HCT116 (cell line): ENCODE measurements at regions not wholly inside any gene's neighbourhood (a gene's known extent, or its start where the extent isn't known, plus 50 kb on each side); places are given as distances from the start of the nearest gene placed in this dataset.

Source experiments
- ATAC-seq: fragments of 200-7000 bp; cut with Tn5 transposase; 2 replicates; pipeline ENCODE4 v1.9.1; 2020; ENCODE audit warnings: mild to moderate bottlenecking, moderate library complexity
- BruUV-seq: library from RNA; stranded (reverse); fragments of 400-500 nt; replicated peaks from 2 replicates; lab custom pipeline; 2021; lab: Mats Ljungman, UMichigan
- CTCF ChIA-PET: fragments of 300-600 bp; sonication (Branson Sonifier 250); formaldehyde crosslinking; loops from one replicate; lab custom pipeline; 2021; ENCODE audit warnings: antibody characterized with exemption; lab: Charles Lee
- POLR2A ChIA-PET: fragments of 300-600, 350-600 bp; sonication (Branson Sonifier 250); formaldehyde crosslinking; loops from one replicate; lab custom pipeline; 2021; ENCODE audit warnings: antibody characterized with exemption; lab: Charles Lee
- RAD21 ChIA-PET, 2 experiments: fragments of 300-600 bp; sonication (Branson Sonifier 250); formaldehyde crosslinking; loops; one replicate each; lab custom pipeline; 2023; ENCODE audit warnings: low total read pairs in 2 of 2; ENCODE audit not compliant: uncharacterized antibody in 2 of 2, unreplicated experiment in 2 of 2, low non-redundant PET in 1 of 2; lab: Charles Lee
- DNase-seq: peaks from one replicate; pipeline ENCODE4 v3.0.0-alpha.2; 2010; ENCODE audit warnings: low read depth, low spot score
- H2AFZ ChIP-seq: fragments of 200-600 bp; shearing (Covaris generic), sonication (generic); 2 replicates; pipeline ENCODE4 v1.6.1; 2017; ENCODE audit warnings: low read depth, mixed run types, mixed read lengths, antibody characterized with exemption, low read length; ENCODE audit not compliant: poor library complexity, severe bottlenecking
- H3K27ac ChIP-seq: 2 replicates; pipeline ENCODE4 v1.5.1; 2012; ENCODE audit warnings: low read depth, low read length
- H3K27me3 ChIP-seq: fragments of 200-600 bp; sonication (generic); 2 replicates; pipeline ENCODE4 v1.6.1; 2016; ENCODE audit warnings: mixed run types, low read length, mixed read lengths; ENCODE audit not compliant: insufficient read depth
- H3K36me3 ChIP-seq, 2 experiments: fragments of 200-500 bp in 1 of 2; fragments of 200-600 bp in 1 of 2; sonication (Bioruptor generic) in 1 of 2; sonication (generic) in 1 of 2; 2 replicates each; pipeline versions ENCODE4 v1.5.1 to v1.6.1; 2014 to 2016; ENCODE audit warnings: low read length in 2 of 2, inconsistent platforms in 1 of 2, mixed read lengths in 1 of 2, mixed run types in 1 of 2; ENCODE audit not compliant: insufficient read depth in 2 of 2, control insufficient read depth in 1 of 2
- H3K4me1 ChIP-seq, 2 experiments: fragments of 200-600 bp in 1 of 2; sonication (generic) in 1 of 2; 2 replicates each; pipeline versions ENCODE4 v1.5.1 to v1.6.1; 2012 to 2017; ENCODE audit warnings: low read length in 2 of 2, inconsistent platforms in 1 of 2, mild to moderate bottlenecking in 1 of 2, mixed read lengths in 1 of 2, mixed run types in 1 of 2, moderate library complexity in 1 of 2; ENCODE audit not compliant: insufficient read depth in 2 of 2, control insufficient read depth in 1 of 2
- H3K4me2 ChIP-seq: fragments of 200-600 bp; sonication (generic); 2 replicates; pipeline ENCODE4 v1.6.1; 2017; ENCODE audit warnings: mixed run types, low read length, mixed read lengths
- H3K4me3 ChIP-seq, 2 experiments: fragments of 200-600 bp in 1 of 2; sonication (generic) in 1 of 2; replicated peaks in 1 of 2; 2 replicates each; pipeline ENCODE4 v1.5.1; 2011 to 2016; ENCODE audit warnings: low read length in 2 of 2, control low read depth in 1 of 2, low read depth in 1 of 2, mild to moderate bottlenecking in 1 of 2, mixed read lengths in 1 of 2, mixed run types in 1 of 2
- H3K79me2 ChIP-seq: fragments of 200-600 bp; sonication (generic); 2 replicates; pipeline ENCODE4 v1.6.1; 2017; ENCODE audit warnings: mild to moderate bottlenecking, mixed run types, low read length, moderate library complexity, mixed read lengths; ENCODE audit not compliant: insufficient read depth
- H3K9ac ChIP-seq: fragments of 200-600 bp; sonication (generic); 2 replicates; pipeline ENCODE4 v1.6.1; 2016; ENCODE audit warnings: low read length, mixed read lengths
- H3K9me2 ChIP-seq: fragments of 200-600 bp; sonication (generic), shearing (Covaris generic); 2 replicates; pipeline ENCODE4 v1.6.1; 2017; ENCODE audit warnings: mixed run types, mild to moderate bottlenecking, moderate library complexity; ENCODE audit not compliant: insufficient read depth
- H3K9me3 ChIP-seq, 2 experiments: fragments of 200-500 bp in 1 of 2; fragments of 200-600 bp in 1 of 2; sonication (Bioruptor generic) in 1 of 2; sonication (generic) in 1 of 2; 2 replicates each; pipeline ENCODE4 v1.6.1; 2014 to 2017; ENCODE audit warnings: low read length in 2 of 2, mixed read lengths in 2 of 2, inconsistent platforms in 1 of 2, low read depth in 1 of 2, mild to moderate bottlenecking in 1 of 2, mixed run types in 1 of 2, moderate library complexity in 1 of 2; ENCODE audit not compliant: control insufficient read depth in 1 of 2, insufficient read depth in 1 of 2
- H4K20me1 ChIP-seq: fragments of 200-600 bp; sonication (generic), shearing (Covaris generic); 2 replicates; pipeline ENCODE4 v1.6.1; 2017; ENCODE audit warnings: mixed run types, mild to moderate bottlenecking, moderate library complexity; ENCODE audit not compliant: insufficient read depth
- CEBPB ChIP-seq: IDR thresholded peaks from 2 replicates; pipeline ENCODE4 v1.6.1; 2012; ENCODE audit warnings: low read depth
- CTCF ChIP-seq, 3 experiments: fragments of 200-600 bp in 1 of 3; sonication (generic) in 1 of 3; IDR thresholded peaks in 2 of 3; conservative IDR thresholded peaks in 1 of 3; 2 replicates each; pipeline ENCODE4 v1.5.1; 2012 to 2017; ENCODE audit warnings: low read depth in 2 of 3, low read length in 2 of 3, antibody characterized with exemption in 1 of 3, borderline replicate concordance in 1 of 3, control low read depth in 1 of 3, mild to moderate bottlenecking in 1 of 3, mixed read lengths in 1 of 3, mixed run types in 1 of 3, moderate library complexity in 1 of 3; ENCODE audit not compliant: insufficient read depth in 1 of 3
- EGR1 ChIP-seq: IDR thresholded peaks from 2 replicates; pipeline ENCODE4 v1.6.1; 2012; ENCODE audit warnings: low read depth
- EZH2 ChIP-seq: fragments of 200-600 bp; sonication (generic); IDR thresholded peaks from 2 replicates; pipeline ENCODE4 v1.6.1; 2017; ENCODE audit warnings: antibody characterized with exemption, mixed run types
- MAX ChIP-seq: IDR thresholded peaks from 2 replicates; pipeline ENCODE4 v1.6.1; 2012
- POLR2A ChIP-seq: IDR thresholded peaks from 2 replicates; pipeline ENCODE4 v1.7.0; 2011; ENCODE audit warnings: borderline replicate concordance; ENCODE audit not compliant: insufficient read depth, insufficient read length; ENCODE audit errors: extremely low read depth
- POLR2AphosphoS5 ChIP-seq: IDR thresholded peaks from 2 replicates; pipeline ENCODE4 v1.6.1; 2011; ENCODE audit warnings: mild to moderate bottlenecking, low read depth, low read length, moderate library complexity
- RAD21 ChIP-seq: IDR thresholded peaks from 2 replicates; pipeline ENCODE4 v1.6.1; 2012; ENCODE audit warnings: low read depth, mild to moderate bottlenecking
- SIN3A ChIP-seq: IDR thresholded peaks from 2 replicates; pipeline ENCODE4 v1.6.1; 2012; ENCODE audit warnings: low read depth
- TCF7L2 ChIP-seq: IDR thresholded peaks from 2 replicates; pipeline ENCODE4 v1.7.0; 2011; ENCODE audit warnings: borderline replicate concordance, inconsistent platforms; ENCODE audit not compliant: insufficient read depth, insufficient read length; ENCODE audit errors: extremely low read depth
- ZBTB33 ChIP-seq: IDR thresholded peaks from 2 replicates; pipeline ENCODE4 v1.6.1; 2011; ENCODE audit warnings: mild to moderate bottlenecking, low read length, moderate library complexity; ENCODE audit not compliant: insufficient replicate concordance; ENCODE audit errors: extremely low read depth
- ZFX ChIP-seq: fragments of 450-650 bp; IDR thresholded peaks from 2 replicates; pipeline ENCODE4 v1.6.1; 2017
- intact Hi-C: fragments of 100-400 bp; cut with micrococcal nuclease; formaldehyde crosslinking; loops from 2 replicates; pipeline ENCODE4 v1.10.0; 2022
- TF ChIP-seq, protein P1 (sequence below): IDR thresholded peaks from 2 replicates; pipeline ENCODE4 v1.6.1; 2012

- Histone ChIP-seq H4K20me1 (no peaks in the 10 kb centered on the region), H2AFZ (no peak overlapping the region), H3K4me1 (no peaks in the 10 kb centered on the region), H3K36me3 (no peaks in the 10 kb centered on the region), H3K4me3 (no peak overlapping the region), H3K27ac (no peak overlapping the region), H3K9me3 (no peaks in the 10 kb centered on the region), H3K27me3 (no peaks in the 10 kb centered on the region), H3K9me2 (no peaks in the 10 kb centered on the region), H3K4me2 (no peak overlapping the region), H3K9ac (no peak overlapping the region), H3K79me2 (no peaks in the 10 kb centered on the region)
- ChIA-PET POLR2A (no interaction called here), CTCF (no interaction called here), RAD21 (no interaction called here)
- no TSS peak for BruUV-seq
- no peak for TF ChIP-seq POLR2A
- no peak for TF ChIP-seq ZBTB33
- ATAC-seq: no peak
- no peak for DNase-seq
- intact Hi-C loops: loop anchor here (5.0 kb wide), 1 partner anchor 963 kb away; no protein-coding TSS in a partner anchor
These were observed 59.6 kb upstream of the GPR174 start for GRCh38 chrX:79084923-79085322.

- ATAC-seq: no peak
- no peaks in the 10 kb centered on the region for H3K79me2 ChIP-seq
- no peaks in the 10 kb centered on the region for H3K9me2 ChIP-seq
- no peak overlapping the region for H3K4me3 ChIP-seq
- no peaks in the 10 kb centered on the region for H3K4me1 ChIP-seq
- H3K36me3 ChIP-seq: no peaks in the 10 kb centered on the region
- BruUV-seq: no TSS peak
- no peak overlapping the region for H3K27ac ChIP-seq
- no peaks in the 10 kb centered on the region for H3K27me3 ChIP-seq
- no peaks in the 10 kb centered on the region for H4K20me1 ChIP-seq
- RAD21 ChIA-PET: no interaction called here
- DNase-seq: no peak
- H3K9ac ChIP-seq: no peak overlapping the region
- POLR2A ChIA-PET: no interaction called here
- no peak overlapping the region for H2AFZ ChIP-seq
- H3K4me2 ChIP-seq: no peak overlapping the region
- no peaks in the 10 kb centered on the region for H3K9me3 ChIP-seq
- intact Hi-C loops: no loop called here
- CTCF ChIA-PET: no interaction called here
- TF ChIP-seq EZH2 (no peak), EGR1 (no peak), ZBTB33 (no peak), TCF7L2 (no peak), CEBPB (no peak), ZFX (no peak), CTCF (IDR thresholded peaks at IDR 0.05 in 2 of 3, conservative IDR thresholded peaks at IDR 0.05 in 1 of 3; ENCODE audit: borderline replicate concordance in 1 of 3, insufficient read depth in 1 of 3, low read depth in 2 of 3, low read length in 2 of 3) (no peak), MAX (no peak), SIN3A (no peak), RAD21 (no peak), POLR2AphosphoS5 (no peak)
- TF ChIP-seq, protein P1, sequence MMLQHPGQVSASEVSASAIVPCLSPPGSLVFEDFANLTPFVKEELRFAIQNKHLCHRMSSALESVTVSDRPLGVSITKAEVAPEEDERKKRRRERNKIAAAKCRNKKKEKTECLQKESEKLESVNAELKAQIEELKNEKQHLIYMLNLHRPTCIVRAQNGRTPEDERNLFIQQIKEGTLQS: no peak
These were observed 54.4 kb upstream of the GPR174 start for GRCh38 chrX:79089896-79090584.
